ENCODE measurements at regions not wholly inside any gene's neighbourhood (a gene's known extent, or its start where the extent isn't known, plus 50 kb on each side); places are given as distances from the start of the nearest gene placed in this dataset.

GRCh38 chr1:220325306-220325995, 53.2 kb upstream of the RAB3GAP2 start:
- intact Hi-C loops (cut with DNase I): no loop called here
- DNase-seq (ENCODE audit: low spot score): no peak

GRCh38 chr1:220323717-220324116, 51.5 kb upstream of the RAB3GAP2 start:
- intact Hi-C loops (cut with DNase I): no loop called here
- no peak for DNase-seq (ENCODE audit: low spot score)

GRCh38 chr1:220322570-220322969, 50.3 kb upstream of the RAB3GAP2 start:
- no peak for DNase-seq (ENCODE audit: low spot score)
- intact Hi-C loops (cut with DNase I): no loop called here

Measured in cardiac septum (tissue), 1 donor.